ENCODE measurements at regions not wholly inside any gene's neighbourhood (a gene's known extent, or its start where the extent isn't known, plus 50 kb on each side); places are given as distances from the start of the nearest gene placed in this dataset.

DNA sequence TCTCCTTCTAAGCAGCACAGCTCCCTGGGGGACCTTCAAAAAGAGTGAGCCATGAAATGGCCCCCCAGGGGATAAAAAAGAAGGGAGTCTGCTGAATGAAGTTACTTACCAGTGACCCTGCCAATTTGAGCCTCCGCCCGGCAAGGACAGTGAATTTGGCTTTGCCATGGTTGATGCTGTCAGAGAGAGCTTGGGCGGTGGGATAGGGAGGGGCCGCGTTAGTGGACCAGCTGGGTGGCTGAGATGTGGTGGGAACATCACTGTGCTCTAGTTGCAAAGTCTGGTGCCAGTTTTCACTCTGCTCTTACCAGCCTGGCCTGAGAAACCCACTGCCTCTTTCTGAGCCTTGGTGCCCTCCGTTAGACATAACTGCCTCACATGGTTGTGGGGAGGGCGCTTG lies 114.6 kb downstream of the MRM1 start (continued):
- no peak for TF ChIP-seq EP300 (IDR thresholded peaks at IDR 0.05; ENCODE audit: borderline replicate concordance in 1 of 2, low read depth in 2 of 2, low read length in 2 of 2)
